ENCODE measurements at regions not wholly inside any gene's neighbourhood (a gene's known extent, or its start where the extent isn't known, plus 50 kb on each side); places are given as distances from the start of the nearest gene placed in this dataset.

GRCh38 chr5:56755036-56755555, 60.3 kb upstream of the MAP3K1 start:
- no peak for TF ChIP-seq CTCF (IDR thresholded peaks at IDR 0.05)
- TF ChIP-seq ZFX (IDR thresholded peaks at IDR 0.05; ENCODE audit: borderline replicate concordance) = no peak
